ENCODE measurements at regions not wholly inside any gene's neighbourhood (a gene's known extent, or its start where the extent isn't known, plus 50 kb on each side); places are given as distances from the start of the nearest gene placed in this dataset.

DNA sequence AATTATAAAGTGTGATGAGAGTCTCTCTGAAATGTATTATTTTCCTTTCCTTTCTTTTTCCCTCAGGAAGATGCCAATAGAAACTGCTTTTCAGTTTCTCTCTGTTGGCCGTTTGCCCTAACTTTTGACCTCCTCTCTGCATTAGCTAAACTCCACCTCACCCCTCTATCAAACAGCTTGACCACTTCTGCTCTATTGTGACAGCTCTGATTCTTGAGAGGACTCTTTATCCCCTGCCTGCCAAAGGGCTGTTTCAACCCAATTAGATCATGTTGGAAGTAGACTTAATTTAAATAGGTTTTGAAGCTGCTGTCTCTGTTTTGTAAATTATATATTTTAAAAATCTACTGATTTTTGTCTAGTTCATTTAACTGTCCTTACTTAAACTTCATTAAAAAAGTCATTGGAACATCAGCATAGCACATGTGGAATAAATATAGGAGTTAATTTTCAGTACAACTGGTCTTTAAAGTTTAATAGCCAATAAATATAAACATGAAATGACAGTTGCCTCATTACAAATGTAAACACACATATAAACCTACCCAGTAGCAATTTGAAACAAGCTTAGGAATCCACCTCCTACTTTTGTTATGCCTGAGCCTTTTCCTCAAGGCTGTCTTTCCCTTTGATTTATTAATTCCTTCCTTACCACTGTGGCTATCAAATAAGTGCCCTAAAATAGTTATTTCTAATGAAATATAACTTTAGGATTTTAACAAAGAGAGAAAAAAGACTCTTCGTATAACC is 152.0 kb downstream of the CHRM3 start:
- DNase-seq, result no peak

DNA sequence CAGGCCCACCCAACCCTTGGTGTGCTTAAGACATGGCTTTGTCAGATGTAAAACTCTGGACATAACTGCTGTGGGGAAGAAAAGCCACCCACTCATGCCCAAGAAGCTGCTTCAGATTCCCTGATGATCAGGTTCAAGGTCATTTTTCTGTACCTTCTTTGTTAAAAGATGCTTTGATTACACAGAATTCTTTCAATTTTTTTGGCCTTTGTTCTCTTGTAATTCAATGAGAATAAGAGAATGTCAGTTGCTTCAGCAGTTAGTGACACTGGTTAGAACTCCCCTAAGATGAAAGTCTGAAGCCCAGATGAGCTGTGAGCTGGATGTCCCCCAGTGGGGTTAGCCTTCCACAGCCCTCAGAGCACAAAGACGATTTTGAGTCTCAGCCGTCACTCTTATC is 152.7 kb downstream of the CHRM3 start:
- DNase-seq, result no peak

DNA sequence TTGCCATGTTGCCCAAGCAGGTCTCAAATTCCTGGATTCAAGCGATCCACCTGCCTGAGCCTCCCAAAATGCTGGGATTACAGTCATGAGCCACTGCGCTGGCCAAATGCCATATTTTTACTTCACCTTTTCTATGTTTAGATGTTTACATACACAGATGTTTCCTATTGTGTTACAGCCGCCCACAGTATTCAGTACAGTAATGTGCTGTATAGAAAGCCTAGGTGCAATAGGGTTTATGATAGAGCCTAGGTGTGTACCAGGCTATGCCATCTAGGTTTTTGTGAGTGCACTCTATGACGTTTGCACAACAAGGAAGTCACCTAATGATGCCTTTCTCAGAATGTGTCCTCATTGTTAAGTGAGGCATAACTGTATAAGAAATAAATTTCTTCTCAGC is 153.4 kb downstream of the CHRM3 start:
- DNase-seq, result no peak

DNA sequence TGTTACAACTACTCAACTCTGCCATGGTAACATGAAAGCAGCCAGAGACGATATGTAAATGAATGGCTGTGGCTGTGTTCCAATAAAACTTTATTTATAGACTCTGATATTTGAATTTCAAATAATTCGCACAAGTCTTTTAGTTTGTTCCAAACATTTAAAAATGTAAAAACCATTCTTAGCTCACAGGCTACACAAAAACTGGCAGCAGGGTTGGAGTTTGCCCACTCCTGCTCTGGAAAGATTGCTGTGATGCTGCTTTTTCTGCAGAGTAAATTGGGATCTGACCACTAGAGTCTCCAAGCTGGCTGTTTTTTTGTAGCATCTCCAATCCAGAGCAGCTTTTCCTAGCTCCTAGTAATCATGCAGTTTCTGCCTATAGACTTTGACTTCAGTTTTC is 157.5 kb downstream of the CHRM3 start:
- DNase-seq, result peak in 11 of 58 donors; percentile 4 to 71 (median 20)

DNA sequence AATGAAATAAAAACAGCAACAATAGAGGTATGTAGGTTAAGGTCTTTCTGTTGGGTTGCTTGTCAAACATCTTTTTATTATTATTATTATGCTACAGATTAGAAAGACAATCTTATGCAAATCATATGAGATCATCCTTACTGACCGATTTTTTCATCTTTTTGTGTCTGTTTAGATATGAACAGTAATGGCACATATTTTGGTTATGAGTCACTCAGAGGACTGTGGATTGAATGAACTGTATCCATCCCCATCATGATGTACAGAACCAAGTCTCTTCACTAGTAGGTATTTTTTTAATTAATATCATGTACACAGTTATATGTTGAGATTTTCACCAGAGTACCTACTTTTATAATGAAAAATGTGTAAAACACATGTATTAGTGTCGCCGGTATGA is 159.1 kb downstream of the CHRM3 start:
- no peak for DNase-seq

DNA sequence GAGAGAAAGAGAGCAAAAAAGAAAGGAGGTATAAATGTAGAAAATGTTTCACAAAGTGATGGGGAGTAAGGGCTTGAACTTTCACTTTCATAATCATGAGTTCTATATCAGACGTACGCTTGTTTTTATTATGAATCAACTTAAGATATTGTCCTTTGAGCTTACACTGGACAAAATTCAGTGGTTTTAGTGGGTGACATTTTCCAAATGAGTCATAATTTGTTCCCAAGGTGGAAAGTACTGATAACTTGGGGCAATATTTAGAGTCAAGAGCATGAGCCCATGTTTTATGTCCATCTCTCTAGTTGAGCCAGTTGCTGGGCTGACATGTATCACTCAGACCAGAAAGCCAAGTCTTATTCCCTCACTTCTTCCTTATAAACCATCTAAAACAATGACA is 161.6 kb downstream of the CHRM3 start:
- DNase-seq, result no peak

DNA sequence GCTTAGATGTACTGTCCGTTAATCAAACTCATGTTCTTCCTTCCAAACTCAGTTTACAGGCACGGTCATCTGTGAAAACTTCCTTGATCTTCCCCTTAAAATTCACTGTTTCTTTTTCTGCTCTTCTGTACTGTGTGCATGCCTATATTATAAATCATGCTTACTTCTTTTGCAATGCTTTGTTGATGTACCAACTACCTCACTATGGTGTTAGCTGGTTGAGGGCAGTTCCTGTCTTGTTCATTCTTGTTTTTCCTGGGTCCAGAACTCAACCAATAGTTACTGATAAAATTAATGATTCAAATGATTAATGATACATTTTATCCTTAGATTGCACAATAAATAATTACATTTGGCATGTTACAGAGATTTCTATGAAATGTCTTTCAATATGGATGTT is 163.8 kb downstream of the CHRM3 start:
- DNase-seq, result no peak

DNA sequence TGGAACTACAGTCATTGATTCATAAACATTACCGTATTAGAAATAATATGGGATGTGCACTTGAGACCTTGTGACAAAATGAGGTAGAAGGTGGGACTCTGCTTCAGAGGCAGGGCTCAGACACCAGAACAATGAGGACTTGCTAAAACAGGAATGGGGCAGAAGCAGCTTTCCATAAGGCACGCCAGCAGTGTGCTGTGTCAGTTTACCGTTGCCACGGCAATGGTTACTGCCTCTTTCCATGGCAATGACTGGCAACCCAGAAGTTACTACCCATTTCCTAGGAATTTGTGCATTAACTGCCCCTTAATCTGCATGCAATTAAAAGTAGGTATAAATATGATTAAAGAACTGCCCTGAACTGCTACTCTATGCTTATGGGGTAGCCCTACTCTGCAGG is 169.0 kb downstream of the CHRM3 start:
- DNase-seq, result no peak

DNA sequence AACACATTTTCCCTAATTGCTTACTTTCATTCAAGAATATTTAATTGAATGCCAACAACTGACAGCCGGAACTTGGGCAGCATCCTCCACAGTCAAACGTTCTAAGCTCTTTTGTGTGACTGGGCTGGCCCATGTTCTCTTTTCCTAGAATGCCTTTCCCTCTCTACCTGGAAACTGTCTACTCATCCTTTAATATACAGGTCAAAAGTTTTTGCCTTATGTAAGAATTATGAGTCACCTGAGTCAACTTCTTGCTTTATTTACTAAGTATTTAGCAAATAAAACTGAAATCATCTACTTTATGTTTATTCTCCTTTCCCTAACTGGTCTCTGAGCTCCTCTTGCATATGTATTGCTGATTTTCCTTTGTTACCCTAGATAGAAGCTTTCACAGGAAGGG is 172.2 kb downstream of the CHRM3 start:
- no peak for DNase-seq

DNA sequence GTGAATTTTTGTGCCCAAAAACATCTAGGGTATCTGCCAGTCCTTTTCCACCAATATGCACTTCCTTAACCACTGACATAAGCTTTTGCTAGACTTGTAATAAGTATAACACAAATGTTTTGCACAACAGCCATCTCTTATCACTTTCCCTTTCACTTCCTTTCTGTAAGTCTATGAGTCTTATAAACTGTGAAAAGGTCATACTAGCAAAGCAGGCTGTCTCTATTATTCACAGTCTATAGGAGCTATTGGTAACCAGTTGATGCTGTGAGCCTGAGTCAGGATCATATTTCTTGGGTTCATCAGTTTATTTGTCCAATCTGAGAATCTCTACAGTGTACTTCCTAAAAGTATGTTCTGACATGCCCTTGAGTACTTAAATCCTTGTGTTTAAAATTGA is 172.6 kb downstream of the CHRM3 start:
- no peak for DNase-seq

DNA sequence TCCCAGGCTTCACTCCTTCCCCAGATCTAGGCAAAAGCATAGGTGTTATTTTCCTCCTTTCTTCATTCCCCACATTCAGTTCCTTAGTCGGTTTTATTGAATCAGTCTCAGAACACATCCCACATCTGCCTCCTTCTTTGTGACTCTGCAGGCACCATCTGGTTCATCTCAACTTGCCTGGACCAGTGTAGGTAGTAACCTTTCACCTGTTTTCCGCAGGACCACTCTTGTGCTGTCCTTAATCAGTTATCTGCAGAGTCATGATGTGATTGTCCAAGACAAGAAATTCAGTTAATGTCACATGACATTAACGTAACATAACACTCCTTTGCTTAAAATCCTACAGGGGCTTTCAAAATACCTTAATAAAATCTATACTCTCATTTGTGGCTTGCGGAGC is 174.6 kb downstream of the CHRM3 start:
- DNase-seq, result no peak

DNA sequence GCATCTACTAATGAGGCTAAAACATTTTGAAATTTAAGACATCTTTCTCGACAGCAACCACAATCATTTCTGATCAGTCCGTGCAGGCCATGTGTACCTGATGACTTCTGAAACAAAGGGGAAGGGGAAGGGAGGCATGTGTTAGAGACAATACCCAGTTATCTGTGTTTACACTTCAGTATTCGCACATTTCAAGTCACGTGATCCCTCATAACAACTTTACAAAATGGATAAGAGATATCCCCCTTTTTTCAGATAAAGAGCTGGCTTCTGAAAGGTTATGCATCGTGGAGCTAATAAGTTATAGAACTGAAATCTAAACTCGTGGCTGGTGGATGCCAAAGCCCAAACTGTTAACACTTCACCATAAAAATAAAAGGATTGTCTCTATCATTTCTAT is 175.7 kb downstream of the CHRM3 start:
- no peak for DNase-seq

DNA sequence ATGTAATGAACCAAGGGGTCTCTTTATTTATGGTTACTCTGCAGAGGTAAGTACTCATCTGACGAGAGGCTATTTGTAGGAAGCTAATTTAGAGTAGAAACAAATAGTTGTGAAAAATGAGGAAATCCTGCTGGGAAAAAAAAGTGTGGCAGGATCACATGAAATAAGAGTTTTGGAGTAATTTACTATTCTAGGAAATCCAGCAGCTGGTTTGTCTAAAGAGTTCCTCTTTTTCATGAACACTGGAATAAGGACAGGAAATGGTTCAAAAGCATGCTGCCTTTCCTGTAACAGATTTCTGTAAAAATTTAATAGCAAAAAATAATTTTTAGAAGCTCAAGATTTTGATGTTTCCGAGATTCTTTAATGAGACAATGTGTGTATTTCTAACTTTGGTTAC is 177.3 kb downstream of the CHRM3 start:
- no peak for DNase-seq

DNA sequence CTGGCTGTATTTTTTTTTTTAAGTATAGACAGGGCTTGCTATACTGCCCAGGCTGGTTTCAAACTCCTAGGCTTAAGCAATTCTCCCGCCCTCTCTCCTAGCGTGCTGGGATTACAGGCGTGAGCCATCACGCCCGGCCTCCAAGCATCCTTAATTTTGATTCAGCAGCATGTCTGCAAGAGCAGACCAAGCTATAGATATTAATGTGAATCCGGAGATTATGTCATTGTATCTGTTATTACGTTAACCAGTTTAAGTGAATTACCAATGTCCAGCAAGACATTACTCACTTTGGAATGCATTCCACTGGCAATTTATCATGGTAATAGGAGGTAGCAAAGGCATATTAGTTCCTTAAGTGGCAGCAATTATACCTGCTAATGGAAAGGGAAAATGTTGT is 179.7 kb downstream of the CHRM3 start:
- no peak for DNase-seq

DNA sequence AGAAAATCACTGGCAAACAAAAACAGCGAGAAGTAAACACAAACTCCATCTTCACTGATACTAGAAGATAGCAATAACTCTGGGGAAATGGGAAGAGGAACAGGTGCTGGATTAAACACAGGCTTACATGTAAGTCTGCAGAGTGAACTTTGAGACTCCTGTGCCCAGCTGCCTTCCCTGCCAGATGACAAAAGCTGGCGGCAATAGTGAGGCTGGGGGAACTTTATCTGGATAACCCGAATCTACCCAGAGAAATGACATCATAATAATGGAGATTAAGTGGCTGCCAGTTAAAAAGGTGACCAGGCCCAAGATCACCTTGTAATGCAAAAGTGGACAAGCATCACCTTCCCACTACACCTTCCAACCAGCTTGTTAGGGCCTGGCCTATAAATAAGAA is 184.5 kb downstream of the CHRM3 start:
- no peak for DNase-seq

DNA sequence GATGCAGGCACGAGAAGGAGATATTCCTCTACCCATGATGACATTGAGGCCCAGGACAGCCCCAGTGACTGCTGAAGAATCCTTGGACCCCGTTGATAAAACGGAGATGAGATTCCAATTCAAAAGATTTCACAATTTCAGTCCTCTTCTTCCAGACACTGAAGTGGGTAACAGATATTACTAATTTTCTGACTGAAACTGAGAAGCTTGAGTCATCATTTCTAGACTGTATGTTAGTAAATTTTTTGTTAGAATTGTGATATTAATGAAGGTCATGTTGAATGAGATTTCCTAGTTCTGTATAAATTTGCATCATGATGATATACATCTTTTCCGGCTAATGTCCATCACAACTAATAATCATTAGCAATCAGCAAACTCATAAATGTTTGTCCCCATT is 185.8 kb downstream of the CHRM3 start:
- no peak for DNase-seq

DNA sequence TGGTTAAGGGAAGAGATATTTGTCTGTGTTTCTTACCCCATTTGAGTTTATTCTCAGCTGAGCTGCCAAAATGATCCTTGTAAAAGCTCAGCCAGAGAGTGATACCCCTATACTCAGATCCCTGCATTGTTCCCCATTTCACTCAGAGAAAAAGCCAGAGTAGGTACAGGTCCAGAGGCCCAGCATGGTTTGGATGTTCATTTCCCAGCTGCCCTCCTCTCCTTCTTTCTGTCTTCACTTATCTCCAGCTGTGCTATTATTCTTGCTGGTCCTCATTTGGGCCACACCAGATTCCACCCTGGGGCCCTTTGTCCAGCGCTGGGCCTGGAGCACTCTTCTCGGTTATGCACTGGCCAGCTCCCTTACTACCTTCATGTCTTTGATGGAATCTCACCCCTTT is 187.7 kb downstream of the CHRM3 start:
- DNase-seq, result no peak

DNA sequence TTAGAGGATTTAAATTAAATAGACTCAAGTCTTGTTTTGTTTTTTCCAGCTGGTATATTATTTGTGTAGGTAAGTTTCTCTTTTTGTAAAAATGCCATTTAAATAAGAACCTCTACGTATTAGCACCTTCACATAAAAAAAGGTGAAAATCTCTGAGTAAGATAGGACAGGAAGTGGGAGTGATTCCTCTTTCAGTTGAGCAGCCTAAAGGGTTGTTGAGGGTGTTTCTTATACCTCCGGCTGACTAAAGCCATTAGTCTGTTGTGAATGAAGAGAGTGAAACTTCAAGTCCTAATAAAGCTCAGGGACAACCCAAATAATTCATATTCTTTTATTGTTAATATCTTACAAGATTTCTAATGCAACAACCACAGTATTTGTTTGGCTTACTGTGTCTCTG is 188.7 kb downstream of the CHRM3 start:
- no peak for DNase-seq

DNA sequence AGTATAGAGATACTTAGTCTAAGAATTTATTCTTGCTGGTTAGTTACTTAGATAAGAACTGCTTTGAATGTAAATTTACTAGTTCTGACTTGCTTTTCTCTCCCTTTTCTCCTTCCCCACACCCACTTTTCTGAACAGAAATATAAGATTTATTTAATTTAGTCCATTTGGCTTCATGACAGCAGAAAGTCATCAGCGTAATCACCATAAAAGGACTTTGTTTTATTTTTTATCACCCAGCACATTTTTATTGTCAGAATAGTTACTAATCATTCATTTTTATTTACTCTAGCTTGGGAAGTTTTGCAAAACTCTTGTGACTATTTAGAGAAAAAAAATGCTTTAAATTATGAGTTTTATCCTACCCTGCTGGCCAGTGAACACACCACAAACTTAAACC is 197.2 kb downstream of the CHRM3 start:
- no peak for DNase-seq

DNA sequence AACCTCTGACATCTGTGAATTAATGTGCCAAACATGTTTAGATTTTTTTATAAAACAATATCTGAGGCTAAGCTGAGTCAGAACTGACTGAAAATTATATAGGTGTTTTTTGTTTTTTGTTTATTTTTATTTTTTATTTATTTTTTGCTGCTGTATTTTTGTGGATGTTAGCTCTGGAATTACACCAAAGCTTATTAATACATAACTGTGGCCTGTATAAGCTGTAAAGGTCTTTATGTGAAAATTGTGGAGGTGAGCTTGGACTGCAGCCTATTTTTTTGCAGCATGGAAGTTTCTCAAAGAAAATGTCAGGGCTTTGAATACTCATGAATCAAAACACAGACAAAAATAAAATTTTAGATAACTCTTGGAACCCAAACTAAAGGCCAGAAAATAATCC is 199.8 kb downstream of the CHRM3 start:
- DNase-seq, result no peak

DNA sequence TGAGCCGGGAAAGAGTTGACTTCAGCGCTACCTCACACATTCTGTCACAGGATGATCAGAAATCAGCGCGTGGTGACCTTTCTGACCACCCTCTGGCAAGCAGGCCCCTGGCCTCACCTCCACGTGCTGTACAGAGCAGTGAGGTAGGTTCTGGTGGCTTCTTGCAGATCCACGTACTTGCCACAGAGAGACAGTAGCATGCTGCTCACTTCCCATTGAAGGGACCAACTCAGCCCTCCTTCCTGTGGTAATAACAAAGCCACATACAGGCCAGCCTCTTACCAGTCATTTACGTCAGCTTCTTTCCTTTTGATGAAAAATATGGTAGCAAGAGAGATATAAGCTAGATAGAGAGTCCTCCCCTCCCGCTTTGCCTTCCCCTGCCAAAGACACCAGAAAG is 200.7 kb downstream of the CHRM3 start:
- DNase-seq, result no peak

DNA sequence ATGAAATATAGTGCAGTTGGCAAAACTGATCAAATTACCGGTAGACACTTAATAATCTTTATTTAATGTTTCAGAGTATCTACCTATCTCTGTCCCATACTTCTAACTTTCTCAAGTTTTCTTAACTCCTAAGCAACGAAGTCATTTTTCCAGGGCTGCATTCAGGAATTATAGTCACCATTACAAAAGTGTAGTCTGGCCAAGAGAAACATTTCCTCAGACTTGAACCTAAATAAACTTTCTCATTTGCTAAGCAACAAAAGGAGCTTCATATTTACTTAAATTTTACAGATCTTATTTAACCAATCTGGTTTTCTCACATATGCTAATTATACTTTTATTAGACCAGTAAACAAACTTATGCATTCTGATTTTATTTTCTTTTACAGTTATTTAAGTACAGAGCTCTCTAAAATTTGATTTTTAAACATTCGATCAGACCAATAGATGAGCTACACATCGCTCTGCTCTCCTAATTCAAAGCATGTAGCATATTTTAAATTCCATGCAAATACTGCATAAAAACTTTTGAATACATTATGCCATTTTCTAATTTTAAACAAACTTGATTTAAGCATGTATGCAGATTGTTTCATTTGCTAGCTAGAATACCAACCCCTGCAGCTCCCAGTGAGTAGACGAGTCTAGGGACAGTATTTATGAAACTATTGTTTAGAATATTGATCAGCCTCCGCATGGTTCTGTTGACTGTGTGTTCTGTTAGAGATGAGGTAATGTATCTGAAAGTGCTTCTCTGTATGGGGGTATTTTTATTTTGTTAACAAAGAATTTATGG is 201.4 kb downstream of the CHRM3 start:
- DNase-seq, result no peak

DNA sequence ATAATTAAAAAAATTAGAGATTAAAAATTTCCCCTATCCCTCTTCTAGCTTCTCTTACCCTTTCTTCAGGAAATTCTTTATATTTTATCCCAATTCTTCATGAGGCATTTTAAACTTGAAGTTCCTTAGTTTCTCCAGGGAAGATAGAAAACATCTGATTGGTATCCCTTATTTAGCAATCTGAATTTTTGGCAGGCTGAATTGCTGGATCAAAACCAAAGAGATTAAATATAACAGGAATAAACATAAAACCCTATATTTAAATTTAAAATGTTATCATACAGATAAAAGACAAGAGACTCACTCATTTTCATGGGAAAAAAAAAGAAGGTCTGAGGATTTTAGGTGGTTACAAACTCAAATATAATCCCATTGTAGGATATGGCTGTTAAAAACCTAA is 204.2 kb downstream of the CHRM3 start:
- no peak for DNase-seq

Data from anterior cingulate cortex (tissue), 58 donors.